Panc1 (cell line): ENCODE measurements at regions not wholly inside any gene's neighbourhood (a gene's known extent, or its start where the extent isn't known, plus 50 kb on each side); places are given as distances from the start of the nearest gene placed in this dataset.

ENCODE experiments used
- ATAC-seq: fragments of 200-7000 bp; cut with Tn5 transposase; 2 replicates; pipeline ENCODE4 v1.9.1; 2020; ENCODE audit warnings: mild to moderate bottlenecking, moderate library complexity
- BruUV-seq: library from RNA; stranded (reverse); fragments of 400-500 nt; replicated peaks from 2 replicates; lab custom pipeline; 2021; lab: Mats Ljungman, UMichigan
- CTCF ChIA-PET: fragments of 300-600 bp; sonication (Branson Sonifier 250); formaldehyde crosslinking; loops from one replicate; lab custom pipeline; 2022; ENCODE audit warnings: antibody characterized with exemption; lab: Charles Lee
- POLR2A ChIA-PET: fragments of 300-600 bp; sonication (Branson Sonifier 250); formaldehyde crosslinking; loops from one replicate; lab custom pipeline; 2022; ENCODE audit warnings: antibody characterized with exemption; lab: Charles Lee
- DNase-seq: peaks from one replicate; pipeline ENCODE4 v3.0.0-alpha.2; 2010; ENCODE audit warnings: low read depth, low spot score
- H3K27ac ChIP-seq: 2 replicates; pipeline ENCODE4 v1.5.1; 2011; ENCODE audit warnings: mild to moderate bottlenecking, low read length, inconsistent platforms
- H3K27me3 ChIP-seq: fragments of 200-500 bp; sonication (Bioruptor generic); 2 replicates; pipeline ENCODE4 v1.6.0; 2014; ENCODE audit warnings: low read length, inconsistent platforms; ENCODE audit not compliant: control insufficient read depth, insufficient read depth
- H3K36me3 ChIP-seq: fragments of 200-500 bp; sonication (Bioruptor generic); 2 replicates; pipeline ENCODE4 v1.5.1; 2014; ENCODE audit warnings: inconsistent platforms, mild to moderate bottlenecking, low read length, moderate library complexity; ENCODE audit not compliant: control insufficient read depth, insufficient read depth
- H3K4me1 ChIP-seq: 2 replicates; pipeline ENCODE4 v1.5.1; 2011; ENCODE audit warnings: inconsistent platforms, mild to moderate bottlenecking, low read length, moderate library complexity; ENCODE audit not compliant: control insufficient read depth, insufficient read depth
- H3K4me3 ChIP-seq, 2 experiments: 2 replicates each; pipeline ENCODE4 v1.5.1; 2011 to 2012; ENCODE audit warnings: low read depth in 2 of 2, low read length in 2 of 2, mild to moderate bottlenecking in 2 of 2, inconsistent platforms in 1 of 2, moderate library complexity in 1 of 2
- H3K9me3 ChIP-seq: fragments of 200-500 bp; sonication (Bioruptor generic); 2 replicates; pipeline ENCODE4 v1.5.1; 2014; ENCODE audit warnings: low read depth, mild to moderate bottlenecking, inconsistent platforms, low read length, moderate library complexity; ENCODE audit not compliant: control insufficient read depth, insufficient read depth
- POLR2AphosphoS5 ChIP-seq: IDR thresholded peaks from 2 replicates; pipeline ENCODE4 v1.6.1; 2012; ENCODE audit warnings: mild to moderate bottlenecking, low read depth, low read length, moderate library complexity
- SIN3A ChIP-seq: IDR thresholded peaks from 2 replicates; pipeline ENCODE4 v1.6.1; 2012; ENCODE audit warnings: low read depth, mild to moderate bottlenecking, low read length, moderate library complexity, borderline replicate concordance; ENCODE audit not compliant: insufficient read depth
- TCF7L2 ChIP-seq: IDR thresholded peaks from 2 replicates; pipeline ENCODE4 v1.6.1; 2011; ENCODE audit warnings: mild to moderate bottlenecking, low read depth, low read length, inconsistent platforms
- in situ Hi-C: cut with HindIII; loops from 2 replicates; pipeline ENCODE4 v1.10.0; 2016; ENCODE audit warnings: low sequenced_read_pairs, low pct_unique_long_range_greater_than_20kb
- intact Hi-C: fragments of 100-400 bp; cut with micrococcal nuclease; formaldehyde crosslinking; loops from one replicate; pipeline ENCODE4 v1.10.0; 2022; ENCODE audit not compliant: unreplicated experiment
- TF ChIP-seq, protein P1 (sequence below), 2 experiments: IDR thresholded peaks; 2 replicates each; pipeline ENCODE4 v1.6.1; 2011 to 2012; ENCODE audit warnings: low read depth in 2 of 2, control low read depth in 1 of 2, low read length in 1 of 2, mild to moderate bottlenecking in 1 of 2, moderate library complexity in 1 of 2; ENCODE audit not compliant: insufficient read depth in 1 of 2
- TF ChIP-seq, protein P2 (sequence below): fragments of 450-650 bp; IDR thresholded peaks from 2 replicates; pipeline ENCODE4 v1.5.1; 2017; ENCODE audit warnings: mild to moderate bottlenecking

DNA sequence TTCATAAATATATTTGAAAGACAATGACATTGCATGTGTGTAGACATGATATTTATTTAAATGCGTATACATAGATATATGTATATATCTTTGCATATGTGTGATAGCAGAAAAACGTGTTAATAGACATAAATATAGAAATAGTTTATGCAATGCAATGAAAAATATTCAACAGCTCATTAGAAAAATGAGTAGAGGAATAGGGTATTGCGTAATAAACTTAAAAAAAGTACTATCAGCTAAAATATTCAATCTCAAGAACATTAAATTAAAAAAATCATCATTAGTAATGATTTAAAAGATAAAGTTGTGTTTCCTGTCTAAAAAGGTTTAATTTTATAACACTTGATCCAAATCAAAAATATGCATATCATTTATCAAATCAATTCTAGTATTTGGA lies 2101.5 kb upstream of the TENM3 start:
- ChIA-PET CTCF (no interaction called here), POLR2A (no interaction called here)
- BruUV-seq = no TSS peak
- Histone ChIP-seq H3K27ac (no peak overlapping the region), H3K4me1 (no peaks in the 10 kb centered on the region), H3K36me3 (no peaks in the 10 kb centered on the region), H3K4me3 (no peak overlapping the region), H3K27me3 (no peaks in the 10 kb centered on the region), H3K9me3 (no peaks in the 10 kb centered on the region)
- ATAC-seq (no peak), DNase-seq (no peak)
- in situ Hi-C loops (no loop called here), intact Hi-C loops (no loop called here)
- TF ChIP-seq TCF7L2 (no peak), SIN3A (no peak), POLR2AphosphoS5 (no peak)
- TF ChIP-seq, protein P1, sequence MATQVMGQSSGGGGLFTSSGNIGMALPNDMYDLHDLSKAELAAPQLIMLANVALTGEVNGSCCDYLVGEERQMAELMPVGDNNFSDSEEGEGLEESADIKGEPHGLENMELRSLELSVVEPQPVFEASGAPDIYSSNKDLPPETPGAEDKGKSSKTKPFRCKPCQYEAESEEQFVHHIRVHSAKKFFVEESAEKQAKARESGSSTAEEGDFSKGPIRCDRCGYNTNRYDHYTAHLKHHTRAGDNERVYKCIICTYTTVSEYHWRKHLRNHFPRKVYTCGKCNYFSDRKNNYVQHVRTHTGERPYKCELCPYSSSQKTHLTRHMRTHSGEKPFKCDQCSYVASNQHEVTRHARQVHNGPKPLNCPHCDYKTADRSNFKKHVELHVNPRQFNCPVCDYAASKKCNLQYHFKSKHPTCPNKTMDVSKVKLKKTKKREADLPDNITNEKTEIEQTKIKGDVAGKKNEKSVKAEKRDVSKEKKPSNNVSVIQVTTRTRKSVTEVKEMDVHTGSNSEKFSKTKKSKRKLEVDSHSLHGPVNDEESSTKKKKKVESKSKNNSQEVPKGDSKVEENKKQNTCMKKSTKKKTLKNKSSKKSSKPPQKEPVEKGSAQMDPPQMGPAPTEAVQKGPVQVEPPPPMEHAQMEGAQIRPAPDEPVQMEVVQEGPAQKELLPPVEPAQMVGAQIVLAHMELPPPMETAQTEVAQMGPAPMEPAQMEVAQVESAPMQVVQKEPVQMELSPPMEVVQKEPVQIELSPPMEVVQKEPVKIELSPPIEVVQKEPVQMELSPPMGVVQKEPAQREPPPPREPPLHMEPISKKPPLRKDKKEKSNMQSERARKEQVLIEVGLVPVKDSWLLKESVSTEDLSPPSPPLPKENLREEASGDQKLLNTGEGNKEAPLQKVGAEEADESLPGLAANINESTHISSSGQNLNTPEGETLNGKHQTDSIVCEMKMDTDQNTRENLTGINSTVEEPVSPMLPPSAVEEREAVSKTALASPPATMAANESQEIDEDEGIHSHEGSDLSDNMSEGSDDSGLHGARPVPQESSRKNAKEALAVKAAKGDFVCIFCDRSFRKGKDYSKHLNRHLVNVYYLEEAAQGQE (IDR thresholded peaks at IDR 0.05; ENCODE audit: insufficient read depth in 1 of 2, low read depth in 2 of 2, low read length in 1 of 2) = no peak
- TF ChIP-seq, protein P2, sequence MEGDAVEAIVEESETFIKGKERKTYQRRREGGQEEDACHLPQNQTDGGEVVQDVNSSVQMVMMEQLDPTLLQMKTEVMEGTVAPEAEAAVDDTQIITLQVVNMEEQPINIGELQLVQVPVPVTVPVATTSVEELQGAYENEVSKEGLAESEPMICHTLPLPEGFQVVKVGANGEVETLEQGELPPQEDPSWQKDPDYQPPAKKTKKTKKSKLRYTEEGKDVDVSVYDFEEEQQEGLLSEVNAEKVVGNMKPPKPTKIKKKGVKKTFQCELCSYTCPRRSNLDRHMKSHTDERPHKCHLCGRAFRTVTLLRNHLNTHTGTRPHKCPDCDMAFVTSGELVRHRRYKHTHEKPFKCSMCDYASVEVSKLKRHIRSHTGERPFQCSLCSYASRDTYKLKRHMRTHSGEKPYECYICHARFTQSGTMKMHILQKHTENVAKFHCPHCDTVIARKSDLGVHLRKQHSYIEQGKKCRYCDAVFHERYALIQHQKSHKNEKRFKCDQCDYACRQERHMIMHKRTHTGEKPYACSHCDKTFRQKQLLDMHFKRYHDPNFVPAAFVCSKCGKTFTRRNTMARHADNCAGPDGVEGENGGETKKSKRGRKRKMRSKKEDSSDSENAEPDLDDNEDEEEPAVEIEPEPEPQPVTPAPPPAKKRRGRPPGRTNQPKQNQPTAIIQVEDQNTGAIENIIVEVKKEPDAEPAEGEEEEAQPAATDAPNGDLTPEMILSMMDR = no peak

DNA sequence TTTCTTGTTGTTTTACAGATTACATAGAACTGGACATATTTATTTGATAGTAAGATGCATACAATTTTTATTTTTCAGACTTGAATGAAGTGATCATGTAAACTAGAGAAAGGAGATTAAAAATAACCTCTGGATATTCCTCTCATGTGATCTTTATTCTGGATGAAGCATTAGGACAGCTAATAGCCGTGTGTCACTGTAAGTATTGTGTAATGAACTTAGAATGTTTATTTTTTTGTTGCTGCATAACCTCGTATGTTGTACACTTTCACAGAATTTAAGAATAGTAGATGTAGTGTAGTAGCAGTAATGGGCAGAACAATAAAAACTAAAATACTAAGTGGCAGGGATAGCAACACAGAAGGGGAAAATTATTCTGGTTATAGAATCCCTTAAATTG lies 2094.5 kb upstream of the TENM3 start:
- in situ Hi-C loops = no loop called here
- H3K36me3 ChIP-seq = no peaks in the 10 kb centered on the region
- TF ChIP-seq, protein P2 = no peak
- TF ChIP-seq, protein P1 (IDR thresholded peaks at IDR 0.05; ENCODE audit: insufficient read depth in 1 of 2, low read depth in 2 of 2, low read length in 1 of 2) = no peak
- no peak for TF ChIP-seq POLR2AphosphoS5
- TF ChIP-seq SIN3A = no peak
- H3K9me3 ChIP-seq = no peaks in the 10 kb centered on the region
- DNase-seq (no peak), ATAC-seq (no peak)
- ChIA-PET CTCF (no interaction called here), POLR2A (no interaction called here)
- no peaks in the 10 kb centered on the region for H3K4me1 ChIP-seq
- intact Hi-C loops = no loop called here
- H3K27me3 ChIP-seq = no peaks in the 10 kb centered on the region
- H3K4me3 ChIP-seq = no peak overlapping the region
- BruUV-seq = no TSS peak
- H3K27ac ChIP-seq = no peak overlapping the region
